MCF 10A (cell line): ENCODE measurements at regions not wholly inside any gene's neighbourhood (a gene's known extent, or its start where the extent isn't known, plus 50 kb on each side); places are given as distances from the start of the nearest gene placed in this dataset.

Experiments used
- BruUV-seq: library from RNA; stranded (reverse); fragments of 400-500 nt; replicated peaks from 2 replicates; lab custom pipeline; 2021; lab: Mats Ljungman, UMichigan
- CTCF ChIA-PET: fragments of 300-600 bp; sonication (Branson Sonifier 250); formaldehyde crosslinking; extraction: SDS; loops from one replicate; lab custom pipeline; 2021; ENCODE audit warnings: antibody characterized with exemption, inconsistent platforms; lab: Yijun Ruan, JAX
- POLR2A ChIA-PET: fragments of 300-600, 350-650 bp; sonication (Branson Sonifier 250); formaldehyde crosslinking; extraction: SDS; loops from one replicate; lab custom pipeline; 2020; ENCODE audit warnings: antibody characterized with exemption, inconsistent platforms; lab: Yijun Ruan, JAX
- DNase-seq: peaks from one replicate; pipeline ENCODE4 v3.0.0-alpha.2; 2018; ENCODE audit not compliant: unreplicated experiment
- H3K27ac Mint-ChIP-seq: one replicate; pipeline ENCODE4 v1.8.0; 2022; ENCODE audit warnings: mild to moderate bottlenecking, low read depth, mixed read lengths; ENCODE audit not compliant: unreplicated experiment
- H3K27me3 Mint-ChIP-seq: one replicate; pipeline ENCODE4 v1.8.0; 2022; ENCODE audit warnings: mixed read lengths; ENCODE audit not compliant: insufficient read depth, unreplicated experiment
- H3K36me3 Mint-ChIP-seq: one replicate; pipeline ENCODE4 v1.8.0; 2022; ENCODE audit warnings: mild to moderate bottlenecking, moderate library complexity, mixed read lengths; ENCODE audit not compliant: insufficient read depth, unreplicated experiment
- H3K4me1 Mint-ChIP-seq: one replicate; pipeline ENCODE4 v1.8.0; 2022; ENCODE audit warnings: mixed read lengths; ENCODE audit not compliant: insufficient read depth, unreplicated experiment
- H3K4me3 Mint-ChIP-seq: one replicate; pipeline ENCODE4 v1.8.0; 2022; ENCODE audit warnings: mild to moderate bottlenecking, moderate library complexity, mixed read lengths; ENCODE audit not compliant: unreplicated experiment
- H3K9me3 Mint-ChIP-seq: one replicate; pipeline ENCODE4 v1.8.0; 2022; ENCODE audit warnings: mixed read lengths; ENCODE audit not compliant: unreplicated experiment
- CTCF ChIP-seq: fragments of 200-600 bp; IDR thresholded peaks from one replicate; pipeline ENCODE4 v1.8.0; 2022; ENCODE audit warnings: antibody characterized with exemption, mild to moderate bottlenecking; ENCODE audit not compliant: unreplicated experiment
- intact Hi-C: fragments of 100-400 bp; cut with micrococcal nuclease; formaldehyde crosslinking; loops from 2 replicates; pipeline ENCODE4 v1.14.1; 2022

- no TSS peak for BruUV-seq
- Mint-ChIP-seq H3K9me3 (peaks cover 30% of the 10 kb centered on the region), H3K4me1 (no peaks in the 10 kb centered on the region), H3K27me3 (no peaks in the 10 kb centered on the region), H3K27ac (no peak overlapping the region), H3K4me3 (no peak overlapping the region), H3K36me3 (peaks cover 7% of the 10 kb centered on the region)
- intact Hi-C loops, result no loop called here
- ChIA-PET POLR2A (no interaction called here), CTCF (no interaction called here)
- DNase-seq, result no peak
- TF ChIP-seq CTCF, result no peak
Observed at GRCh38 chr18:79625195-79625923, 54.2 kb upstream of the CTDP1 start.

DNA sequence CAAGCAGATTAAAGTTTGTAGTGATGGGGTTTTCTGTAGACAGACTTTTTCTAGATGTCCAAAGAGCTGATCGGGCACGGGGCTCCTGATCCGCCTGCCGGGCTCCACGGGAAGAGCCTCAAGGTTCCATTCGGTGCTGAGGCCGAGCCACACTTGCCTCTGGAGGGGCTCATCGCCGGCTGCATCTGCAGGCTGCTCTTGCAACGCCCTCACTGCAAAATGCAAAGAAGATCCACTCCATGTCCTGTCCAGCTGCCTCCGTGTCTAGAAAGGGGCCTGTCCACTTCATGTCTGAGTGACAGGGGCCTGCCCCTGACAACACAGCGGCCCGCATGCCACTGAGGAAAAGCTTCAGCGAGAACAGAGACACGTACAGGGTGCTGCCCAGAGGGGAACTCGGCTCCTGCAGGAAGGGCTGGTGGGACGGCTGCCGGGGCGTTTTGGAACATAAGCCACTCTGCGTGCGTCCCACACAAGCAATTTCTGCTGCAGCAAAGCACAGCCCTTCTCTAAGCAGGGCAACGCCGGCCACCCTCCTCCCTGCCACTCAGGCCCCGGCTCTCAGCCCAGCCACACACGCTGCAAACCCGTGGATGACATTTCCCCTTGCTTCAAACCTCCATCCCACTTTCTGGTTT, 53.6 kb upstream of the CTDP1 start:
- no peak for DNase-seq
- peaks cover 7% of the 10 kb centered on the region for H3K36me3 Mint-ChIP-seq
- no peak overlapping the region for H3K27ac Mint-ChIP-seq
- H3K4me1 Mint-ChIP-seq, result no peaks in the 10 kb centered on the region
- no peak overlapping the region for H3K4me3 Mint-ChIP-seq
- POLR2A ChIA-PET, result no interaction called here
- no peak for TF ChIP-seq CTCF
- peaks cover 34% of the 10 kb centered on the region for H3K9me3 Mint-ChIP-seq
- CTCF ChIA-PET, result no interaction called here
- intact Hi-C loops, result no loop called here
- BruUV-seq, result no TSS peak
- no peaks in the 10 kb centered on the region for H3K27me3 Mint-ChIP-seq

DNA sequence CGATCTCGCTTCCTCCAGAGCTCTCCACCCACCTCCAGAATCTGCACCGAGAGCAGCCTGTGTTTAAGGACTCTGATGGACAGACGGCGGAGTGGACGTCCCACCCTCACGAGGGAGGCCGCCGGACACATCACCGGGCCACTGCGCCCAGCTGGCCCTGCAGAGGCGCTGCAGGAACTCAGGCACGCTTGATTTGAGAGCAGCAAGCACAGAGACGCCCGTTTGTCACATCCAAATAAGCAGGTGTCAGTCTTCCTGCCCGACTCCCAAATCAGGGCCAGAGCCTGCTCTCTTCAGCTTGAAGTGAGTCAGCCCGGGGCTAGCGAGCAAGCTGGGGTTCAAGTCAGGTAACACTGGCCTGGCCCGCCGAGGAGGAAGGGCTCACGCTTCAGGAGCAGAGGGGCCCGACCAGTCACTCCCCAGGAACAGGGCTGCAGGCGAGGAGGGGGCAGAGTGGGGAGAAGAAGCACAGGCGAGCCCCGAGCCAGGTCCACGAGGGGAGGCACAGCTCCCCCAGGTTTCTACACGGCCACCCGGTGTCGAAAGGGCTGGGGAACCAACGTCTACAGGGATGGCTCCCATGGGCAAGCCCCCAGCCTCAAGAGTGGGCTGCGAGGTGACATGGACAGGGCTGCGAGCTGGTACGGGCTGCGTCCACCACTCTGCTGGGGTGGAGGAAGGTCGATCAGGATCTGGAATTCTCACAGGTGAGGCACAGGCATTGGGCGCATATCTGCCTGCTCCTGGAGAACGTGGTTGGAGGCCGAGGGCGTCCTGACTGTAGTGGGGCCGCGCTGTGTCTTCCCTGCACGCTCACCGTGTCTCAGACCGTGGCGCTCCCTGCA, 52.5 kb upstream of the CTDP1 start:
- POLR2A ChIA-PET, result no interaction called here
- no peak overlapping the region for H3K27ac Mint-ChIP-seq
- no peaks in the 10 kb centered on the region for H3K27me3 Mint-ChIP-seq
- no TSS peak for BruUV-seq
- H3K4me3 Mint-ChIP-seq, result no peak overlapping the region
- no peaks in the 10 kb centered on the region for H3K4me1 Mint-ChIP-seq
- H3K36me3 Mint-ChIP-seq, result peaks cover 7% of the 10 kb centered on the region
- DNase-seq, result no peak
- CTCF ChIA-PET, result interaction anchor here (0.6 to 0.8 kb wide), 2 partner anchors 76 to 148 kb away, joined by 3 read pairs; no protein-coding TSS in a partner anchor
- no peak for TF ChIP-seq CTCF
- H3K9me3 Mint-ChIP-seq, result peaks cover 38% of the 10 kb centered on the region
- intact Hi-C loops, result no loop called here

GRCh38 chr18:79627750-79628294, 51.8 kb upstream of the CTDP1 start:
- CTCF ChIA-PET, result interaction anchor here (0.6 kb wide), 1 partner anchor 149 kb away, joined by 3 read pairs; no protein-coding TSS in a partner anchor
- no peak for TF ChIP-seq CTCF
- H3K4me3 Mint-ChIP-seq, result no peak overlapping the region
- no peaks in the 10 kb centered on the region for H3K4me1 Mint-ChIP-seq
- H3K27ac Mint-ChIP-seq, result no peak overlapping the region
- H3K27me3 Mint-ChIP-seq, result no peaks in the 10 kb centered on the region
- no peak for DNase-seq
- peaks cover 5% of the 10 kb centered on the region for H3K36me3 Mint-ChIP-seq
- peaks cover 36% of the 10 kb centered on the region for H3K9me3 Mint-ChIP-seq
- no TSS peak for BruUV-seq
- intact Hi-C loops, result no loop called here
- POLR2A ChIA-PET, result no interaction called here
